T-helper 1 cell treated with Interleukin-12 subunit alpha and Interleukin-12 subunit beta and Interleukin-4 antibody, amounts not matched to agents 30 μg/mL and 1 μg/mL, for 36 hours (primary cell): ENCODE measurements at regions not wholly inside any gene's neighbourhood (a gene's known extent, or its start where the extent isn't known, plus 50 kb on each side); places are given as distances from the start of the nearest gene placed in this dataset.

ENCODE experiments used
- H3K27ac Mint-ChIP-seq: one replicate; pipeline ENCODE4 v1.8.0; 2021; ENCODE audit warnings: mild to moderate bottlenecking, mixed read lengths
- H3K27me3 Mint-ChIP-seq: one replicate; pipeline ENCODE4 v1.8.0; 2021; ENCODE audit warnings: low read depth, mixed read lengths
- H3K36me3 Mint-ChIP-seq: one replicate; pipeline ENCODE4 v1.8.0; 2021; ENCODE audit warnings: low read depth, mixed read lengths
- H3K4me1 Mint-ChIP-seq: one replicate; pipeline ENCODE4 v1.8.0; 2021; ENCODE audit warnings: low read depth, mixed read lengths
- H3K4me3 Mint-ChIP-seq: one replicate; pipeline ENCODE4 v1.8.0; 2021; ENCODE audit warnings: mild to moderate bottlenecking, moderate library complexity, mixed read lengths
- H3K9me3 Mint-ChIP-seq: one replicate; pipeline ENCODE4 v1.8.0; 2021; ENCODE audit warnings: mixed read lengths

DNA sequence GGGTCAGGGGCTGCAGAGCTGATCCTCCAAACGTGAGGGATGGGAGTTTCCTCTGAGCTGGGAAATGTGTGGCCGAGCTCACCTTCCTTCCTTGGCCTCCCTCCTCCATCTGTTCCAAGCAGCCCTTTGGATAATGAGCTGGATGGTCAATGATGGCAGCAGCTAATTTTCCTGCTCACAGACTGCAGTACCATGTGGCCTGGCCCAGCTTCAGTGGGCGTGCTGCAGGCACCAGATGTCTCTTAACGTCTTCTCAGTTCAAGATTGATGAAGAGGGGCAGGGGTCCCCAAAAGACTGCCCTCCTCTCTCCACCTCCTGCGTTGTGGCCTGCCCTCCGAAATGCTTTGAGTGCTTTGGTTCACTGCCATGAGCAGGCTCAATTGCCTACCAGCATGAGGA is 86.0 kb downstream of the UBIAD1 start:
- Mint-ChIP-seq H3K36me3 (no peaks in the 10 kb centered on the region), H3K9me3 (no peaks in the 10 kb centered on the region), H3K27me3 (peaks cover 4% of the 10 kb centered on the region), H3K27ac (no peak overlapping the region), H3K4me1 (no peaks in the 10 kb centered on the region), H3K4me3 (no peak overlapping the region)

DNA sequence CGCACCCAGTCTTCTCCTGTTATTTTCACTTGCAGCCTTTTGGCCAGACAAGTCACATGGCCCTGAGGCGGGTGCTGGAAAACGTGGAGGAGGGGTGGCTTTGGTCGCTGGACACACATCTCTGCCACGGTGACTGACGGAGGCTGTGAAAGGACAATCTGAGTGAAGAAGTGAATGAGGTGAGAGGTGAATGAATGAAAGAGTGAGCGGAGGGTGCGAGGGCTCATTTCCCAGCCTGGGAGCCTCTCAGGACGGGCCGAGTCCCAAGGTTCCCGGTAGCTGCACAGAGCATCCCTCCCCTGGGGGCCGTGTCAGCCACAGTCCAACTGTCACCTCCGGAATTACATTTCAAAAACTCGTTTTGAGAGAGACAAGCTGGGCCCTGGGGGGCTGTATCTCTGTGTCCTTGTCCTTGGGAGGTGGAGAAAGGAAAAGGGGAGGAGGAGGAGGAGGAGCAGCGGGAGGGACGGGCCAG is 89.6 kb downstream of the UBIAD1 start:
- no peaks in the 10 kb centered on the region for H3K36me3 Mint-ChIP-seq
- H3K4me3 Mint-ChIP-seq = no peak overlapping the region
- no peaks in the 10 kb centered on the region for H3K27me3 Mint-ChIP-seq
- no peak overlapping the region for H3K27ac Mint-ChIP-seq
- no peaks in the 10 kb centered on the region for H3K9me3 Mint-ChIP-seq
- no peaks in the 10 kb centered on the region for H3K4me1 Mint-ChIP-seq

DNA sequence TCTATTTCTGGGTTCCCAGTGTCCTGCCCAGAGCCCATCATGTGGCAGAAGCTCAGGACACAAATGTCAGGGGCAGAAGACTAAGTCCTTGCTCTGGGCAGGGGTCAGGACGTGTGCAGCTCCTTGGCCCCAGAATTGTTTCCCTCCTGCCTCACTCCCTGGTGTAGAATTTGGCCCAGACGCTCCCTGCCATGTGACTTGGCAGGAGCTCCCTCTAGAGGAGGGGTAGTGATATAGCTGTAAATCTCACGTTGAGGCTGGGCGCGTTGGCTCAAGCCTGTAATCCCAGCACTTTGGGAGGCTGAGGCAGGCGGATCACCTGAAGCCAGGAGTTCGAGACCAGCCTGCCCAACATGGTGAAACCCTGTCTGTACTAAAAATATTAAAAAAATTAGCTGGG is 91.2 kb downstream of the UBIAD1 start:
- H3K36me3 Mint-ChIP-seq = no peaks in the 10 kb centered on the region
- H3K27ac Mint-ChIP-seq = no peak overlapping the region
- H3K27me3 Mint-ChIP-seq = no peaks in the 10 kb centered on the region
- no peaks in the 10 kb centered on the region for H3K9me3 Mint-ChIP-seq
- H3K4me3 Mint-ChIP-seq = no peak overlapping the region
- H3K4me1 Mint-ChIP-seq = no peaks in the 10 kb centered on the region

DNA sequence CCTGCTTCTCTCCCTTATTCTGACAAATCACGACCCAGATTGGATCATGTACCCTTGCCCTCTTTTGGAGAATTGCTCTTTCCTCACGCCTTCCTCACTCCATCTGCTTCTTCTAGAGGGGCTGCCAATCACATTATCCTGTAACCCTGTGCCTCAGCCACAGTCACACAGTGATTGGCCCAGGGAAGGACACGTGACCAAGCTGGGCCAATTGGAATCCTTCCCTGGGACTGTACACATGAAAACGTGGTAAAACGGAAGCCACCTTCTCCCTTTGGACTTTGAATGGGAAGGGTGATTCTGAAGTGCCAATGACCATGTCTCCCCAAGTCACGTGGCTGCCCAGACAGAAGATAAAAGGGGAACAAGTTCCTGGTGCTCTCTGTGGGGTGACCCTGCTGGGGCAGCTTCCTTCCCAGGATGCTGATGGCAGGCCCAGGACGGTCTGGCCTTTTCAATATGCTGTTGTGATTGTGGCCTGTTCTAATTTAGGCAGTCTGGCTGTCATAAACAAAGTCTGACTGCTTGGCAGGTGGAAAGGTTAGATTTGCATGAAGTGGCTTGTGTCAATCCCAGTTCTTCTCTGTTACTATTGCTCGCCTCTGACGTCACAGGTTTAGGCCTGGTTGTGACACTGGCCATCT is 92.9 kb downstream of the UBIAD1 start:
- H3K9me3 Mint-ChIP-seq = no peaks in the 10 kb centered on the region
- H3K27me3 Mint-ChIP-seq = peaks cover 3% of the 10 kb centered on the region
- no peak overlapping the region for H3K27ac Mint-ChIP-seq
- H3K36me3 Mint-ChIP-seq = no peaks in the 10 kb centered on the region
- no peaks in the 10 kb centered on the region for H3K4me1 Mint-ChIP-seq
- no peak overlapping the region for H3K4me3 Mint-ChIP-seq

DNA sequence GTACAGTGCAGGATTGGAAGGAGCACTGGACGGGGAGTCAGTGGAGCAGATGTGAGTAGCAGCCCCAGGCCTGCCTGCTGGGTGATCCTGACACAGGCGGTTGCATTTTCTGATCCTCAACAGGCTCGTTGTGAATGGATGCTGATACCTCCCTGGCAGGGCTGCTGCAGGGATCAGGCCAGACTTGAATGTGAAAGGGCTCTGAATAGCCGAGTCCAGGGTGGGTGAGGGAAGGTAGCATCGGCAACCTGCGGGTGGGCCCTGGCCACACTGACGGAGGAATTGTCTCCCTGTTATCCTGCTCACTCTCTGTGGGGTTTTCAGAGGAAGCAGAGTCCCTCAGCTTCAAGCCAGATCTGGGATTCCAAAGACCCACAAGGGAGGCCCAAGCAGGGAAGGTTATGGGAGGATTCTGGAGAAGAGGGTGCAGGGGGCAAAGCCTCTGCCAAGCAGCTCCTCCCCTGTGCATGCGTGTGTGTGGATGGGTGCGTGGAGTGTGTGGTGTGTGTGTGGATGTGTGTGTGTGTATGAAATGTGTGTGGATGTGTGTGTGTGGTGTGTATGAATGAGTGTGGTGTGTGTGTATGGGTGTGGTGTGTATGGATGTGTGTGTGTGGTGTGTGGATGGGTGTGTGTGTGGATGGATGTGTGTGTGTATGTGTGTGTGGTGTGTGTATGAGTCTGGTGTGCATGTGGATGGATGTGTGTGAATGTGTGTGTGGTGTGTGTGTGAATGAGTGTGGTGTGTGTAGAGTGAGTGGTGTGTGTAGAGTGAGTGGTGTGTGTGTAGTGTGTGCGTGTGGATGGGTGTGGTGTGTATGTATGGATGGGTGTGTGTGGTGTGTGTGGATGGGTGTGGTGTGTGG is 100.3 kb downstream of the UBIAD1 start:
- Mint-ChIP-seq H3K27ac (no peak overlapping the region), H3K4me3 (no peak overlapping the region), H3K27me3 (peaks cover 3% of the 10 kb centered on the region), H3K4me1 (peaks cover 8% of the 10 kb centered on the region), H3K9me3 (peaks cover 6% of the 10 kb centered on the region), H3K36me3 (no peaks in the 10 kb centered on the region)

DNA sequence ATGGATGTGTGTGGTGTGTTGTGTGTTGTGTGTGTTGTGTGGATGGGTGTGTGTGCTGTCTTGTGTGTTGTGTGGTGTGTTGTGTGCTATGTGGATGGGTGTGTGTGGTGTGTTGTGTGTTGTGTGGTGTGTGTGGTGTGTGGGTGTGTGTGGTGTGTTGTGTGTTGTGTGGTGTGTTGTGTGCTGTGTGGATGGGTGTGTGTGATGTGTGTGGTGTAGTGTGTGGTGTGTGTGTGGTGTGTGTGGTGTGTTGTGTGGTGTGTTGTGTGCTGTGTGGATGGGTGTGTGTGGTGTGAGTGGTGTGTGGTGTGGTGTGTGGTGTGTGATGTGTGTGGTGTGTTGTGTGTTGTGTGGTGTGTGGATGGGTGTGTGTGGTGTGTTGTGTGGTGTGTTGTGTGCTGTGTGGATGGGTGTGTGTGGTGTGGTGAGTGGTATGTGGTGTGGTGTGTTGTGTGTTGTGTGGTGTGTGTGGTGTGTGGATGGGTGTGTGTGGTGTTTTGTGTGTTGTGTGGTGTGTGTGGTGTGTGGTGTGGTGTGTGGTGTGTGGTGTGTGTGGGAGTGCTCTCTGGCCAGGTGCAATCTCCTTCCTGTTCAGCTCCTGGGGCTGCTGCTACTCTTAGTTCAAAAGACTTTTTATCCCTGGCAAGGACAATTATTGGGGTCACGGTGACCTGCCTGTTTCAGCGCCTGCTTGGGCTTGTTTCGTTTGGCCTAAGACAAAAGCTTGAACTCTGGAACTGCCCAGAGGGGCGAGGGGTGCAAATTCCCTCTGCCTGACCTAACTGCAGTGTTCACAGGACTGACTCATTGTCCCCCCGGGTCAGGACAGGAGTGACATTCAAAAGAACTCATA is 101.1 kb downstream of the UBIAD1 start:
- Mint-ChIP-seq H3K9me3 (peaks cover 6% of the 10 kb centered on the region), H3K36me3 (no peaks in the 10 kb centered on the region), H3K27me3 (peaks cover 4% of the 10 kb centered on the region), H3K27ac (peak overlapping the region; percentile 17), H3K4me3 (no peak overlapping the region), H3K4me1 (peaks cover 8% of the 10 kb centered on the region)

DNA sequence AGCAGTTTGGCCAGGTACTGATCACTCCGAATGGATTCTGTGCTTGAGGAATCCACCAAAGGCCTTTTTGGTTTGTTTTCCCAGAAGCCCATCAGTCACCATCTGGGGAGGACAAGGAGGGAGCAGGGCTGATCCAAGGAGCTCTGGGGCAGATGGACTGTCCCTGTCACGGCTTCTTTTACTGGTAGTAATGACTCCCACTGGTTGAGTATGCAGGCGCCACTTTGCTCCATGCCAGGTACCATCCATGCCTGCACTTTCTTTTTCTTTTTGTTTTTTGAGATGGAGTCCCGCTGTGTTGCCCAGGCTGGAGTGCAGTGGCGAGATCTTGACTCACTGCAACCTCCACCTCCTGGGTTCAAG is 101.7 kb downstream of the UBIAD1 start:
- no peaks in the 10 kb centered on the region for H3K36me3 Mint-ChIP-seq
- H3K4me1 Mint-ChIP-seq = peaks cover 8% of the 10 kb centered on the region
- peaks cover 6% of the 10 kb centered on the region for H3K27me3 Mint-ChIP-seq
- peak overlapping the region; percentile 17 for H3K27ac Mint-ChIP-seq
- peaks cover 6% of the 10 kb centered on the region for H3K9me3 Mint-ChIP-seq
- H3K4me3 Mint-ChIP-seq = no peak overlapping the region

DNA sequence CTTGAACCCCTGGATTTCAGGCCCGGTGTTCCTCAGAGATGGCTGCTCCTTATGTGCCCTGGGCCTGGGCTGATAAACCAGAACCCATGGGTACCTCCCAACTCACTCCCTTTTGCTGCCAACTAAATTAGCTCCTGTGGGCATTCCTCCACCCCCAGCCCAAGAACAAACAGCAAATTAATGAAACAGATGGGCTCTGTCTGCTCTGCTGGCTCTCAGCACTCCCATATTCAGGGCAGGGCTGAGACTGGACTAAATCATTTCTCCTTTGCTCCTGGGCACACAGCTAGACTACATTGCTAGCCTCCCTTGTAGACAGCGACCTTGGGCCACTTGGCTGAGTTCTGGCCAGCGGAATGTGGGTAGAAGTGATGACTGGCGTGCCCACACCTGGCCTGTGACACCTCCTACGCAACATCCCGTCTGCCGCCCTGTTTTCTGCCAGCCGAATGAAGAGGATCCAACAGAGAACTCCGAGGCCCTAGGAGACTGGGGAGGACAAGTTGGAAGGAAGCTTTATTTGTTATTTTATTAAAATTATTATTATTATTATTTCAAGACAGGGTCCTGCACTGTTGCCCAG is 101.9 kb upstream of the DISP3 start:
- peaks cover 6% of the 10 kb centered on the region for H3K9me3 Mint-ChIP-seq
- peaks cover 7% of the 10 kb centered on the region for H3K27me3 Mint-ChIP-seq
- peaks cover 8% of the 10 kb centered on the region for H3K4me1 Mint-ChIP-seq
- H3K4me3 Mint-ChIP-seq = no peak overlapping the region
- no peak overlapping the region for H3K27ac Mint-ChIP-seq
- peaks cover 1% of the 10 kb centered on the region for H3K36me3 Mint-ChIP-seq

DNA sequence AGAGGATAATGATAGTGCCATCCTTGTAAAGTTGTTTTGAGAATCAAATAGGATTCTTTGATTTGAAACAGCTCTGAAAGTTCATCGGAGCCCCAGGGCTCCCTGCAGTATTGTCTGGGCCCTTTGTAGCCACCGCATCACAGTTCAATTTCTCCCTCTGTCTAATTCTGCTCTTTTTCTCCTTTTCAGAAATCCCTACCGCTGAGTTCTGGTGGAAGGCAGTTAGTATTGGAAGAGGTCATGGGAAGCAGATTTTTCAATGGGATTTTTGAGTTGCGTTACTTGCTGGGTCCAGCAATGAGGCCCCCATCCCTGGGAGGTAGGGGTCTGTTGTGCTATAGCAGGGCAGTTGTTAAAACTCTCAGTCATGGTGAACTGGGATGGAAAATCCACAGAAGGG is 101.0 kb upstream of the DISP3 start:
- H3K27me3 Mint-ChIP-seq = peaks cover 8% of the 10 kb centered on the region
- H3K27ac Mint-ChIP-seq = no peak overlapping the region
- H3K36me3 Mint-ChIP-seq = peaks cover 2% of the 10 kb centered on the region
- H3K9me3 Mint-ChIP-seq = peaks cover 6% of the 10 kb centered on the region
- H3K4me3 Mint-ChIP-seq = no peak overlapping the region
- H3K4me1 Mint-ChIP-seq = peaks cover 8% of the 10 kb centered on the region

DNA sequence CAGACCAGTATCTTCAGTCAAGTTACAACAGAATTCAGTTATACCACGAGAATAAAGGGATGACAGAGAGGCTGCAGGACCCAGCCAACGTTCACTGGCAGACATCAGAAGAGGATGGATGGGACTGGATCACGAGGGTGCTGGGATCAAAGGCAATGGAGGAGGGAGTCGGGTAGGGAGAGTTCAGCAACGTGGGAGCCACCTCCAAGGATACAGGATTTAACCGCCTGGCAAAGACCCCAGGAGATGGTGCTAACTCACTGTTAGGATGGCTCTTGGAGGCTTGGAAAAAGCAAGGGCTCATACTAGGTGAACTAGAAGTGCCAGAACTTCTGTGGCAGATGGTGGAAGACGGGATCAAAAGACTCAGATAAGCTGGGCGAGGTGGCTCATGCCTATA is 99.1 kb upstream of the DISP3 start:
- no peak overlapping the region for H3K4me3 Mint-ChIP-seq
- H3K9me3 Mint-ChIP-seq = no peaks in the 10 kb centered on the region
- H3K27me3 Mint-ChIP-seq = peaks cover 14% of the 10 kb centered on the region
- H3K27ac Mint-ChIP-seq = no peak overlapping the region
- H3K4me1 Mint-ChIP-seq = peaks cover 14% of the 10 kb centered on the region
- H3K36me3 Mint-ChIP-seq = peaks cover 2% of the 10 kb centered on the region

DNA sequence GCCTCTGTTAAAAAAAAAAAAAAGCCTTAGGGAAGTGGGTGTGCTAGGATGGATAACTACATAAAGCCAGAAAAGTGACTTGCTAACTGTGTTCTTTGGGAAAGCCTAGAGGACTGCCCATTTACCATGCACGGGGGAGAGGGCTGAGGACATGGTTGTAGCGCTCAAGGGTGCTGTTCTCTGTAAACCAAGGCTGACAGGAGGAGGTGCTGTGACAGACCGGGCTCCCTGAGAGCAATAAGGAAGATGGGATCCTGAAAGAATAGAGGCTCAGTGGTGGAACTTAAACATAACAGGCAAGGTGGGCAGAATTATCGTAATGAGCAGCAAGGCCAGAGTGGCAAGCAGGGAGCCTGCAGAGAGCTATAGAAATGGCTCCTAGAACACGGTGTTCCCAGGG is 98.5 kb upstream of the DISP3 start:
- no peaks in the 10 kb centered on the region for H3K9me3 Mint-ChIP-seq
- no peak overlapping the region for H3K27ac Mint-ChIP-seq
- peaks cover 2% of the 10 kb centered on the region for H3K36me3 Mint-ChIP-seq
- H3K4me1 Mint-ChIP-seq = peaks cover 14% of the 10 kb centered on the region
- H3K4me3 Mint-ChIP-seq = no peak overlapping the region
- peaks cover 14% of the 10 kb centered on the region for H3K27me3 Mint-ChIP-seq

DNA sequence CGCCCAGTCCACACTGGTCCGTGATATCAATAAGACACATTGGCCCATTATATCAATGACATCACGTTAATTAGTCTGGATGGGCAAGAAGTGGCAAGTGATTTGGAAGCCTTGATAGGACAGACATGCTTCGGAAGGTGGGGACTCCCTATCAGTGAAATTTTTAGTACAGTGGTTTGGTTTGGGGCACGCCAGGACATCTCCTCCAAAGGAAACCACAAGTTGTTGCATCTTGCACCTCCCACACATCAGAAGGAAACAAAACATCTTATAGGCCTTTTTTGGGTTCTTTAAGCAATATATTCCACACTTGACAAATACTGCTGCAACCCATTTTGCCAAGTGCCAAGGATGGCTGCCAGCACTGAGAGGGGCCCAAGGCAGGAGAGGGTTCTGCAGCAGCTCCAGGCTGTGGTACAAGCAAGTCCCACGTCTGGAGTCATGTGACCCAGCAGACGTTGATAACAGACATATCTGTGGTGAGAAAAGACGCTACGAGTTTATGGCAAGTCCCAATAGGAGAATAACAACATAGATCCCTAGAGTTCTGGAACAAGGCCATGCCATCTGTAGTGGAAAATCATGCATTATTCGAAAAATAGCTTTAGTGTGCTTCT is 95.3 kb upstream of the DISP3 start:
- no peak overlapping the region for H3K27ac Mint-ChIP-seq
- H3K4me3 Mint-ChIP-seq = peak overlapping the region; percentile 9
- no peaks in the 10 kb centered on the region for H3K9me3 Mint-ChIP-seq
- H3K36me3 Mint-ChIP-seq = peaks cover 2% of the 10 kb centered on the region
- H3K4me1 Mint-ChIP-seq = peaks cover 14% of the 10 kb centered on the region
- H3K27me3 Mint-ChIP-seq = peaks cover 31% of the 10 kb centered on the region

DNA sequence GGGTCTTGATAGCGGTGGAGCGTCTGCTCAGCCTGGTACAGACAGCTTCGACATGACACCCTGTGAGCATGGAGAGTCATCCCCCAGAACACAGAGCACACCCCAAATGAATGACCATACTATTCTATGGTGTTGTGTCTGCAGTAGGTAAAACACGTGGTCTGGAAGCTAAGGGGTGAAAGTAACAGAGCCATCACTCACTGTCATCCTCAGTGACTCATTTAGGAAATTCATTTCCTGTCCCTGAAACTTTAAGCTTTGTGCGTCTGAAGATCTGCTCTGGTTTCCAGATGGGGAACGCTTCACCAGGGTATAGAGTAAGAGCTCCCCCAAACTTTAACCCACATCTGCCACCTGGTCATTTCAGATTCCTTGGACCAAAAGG is 94.8 kb upstream of the DISP3 start:
- H3K27me3 Mint-ChIP-seq = peaks cover 29% of the 10 kb centered on the region
- no peak overlapping the region for H3K27ac Mint-ChIP-seq
- H3K4me1 Mint-ChIP-seq = peaks cover 14% of the 10 kb centered on the region
- H3K9me3 Mint-ChIP-seq = no peaks in the 10 kb centered on the region
- no peak overlapping the region for H3K4me3 Mint-ChIP-seq
- H3K36me3 Mint-ChIP-seq = peaks cover 2% of the 10 kb centered on the region

DNA sequence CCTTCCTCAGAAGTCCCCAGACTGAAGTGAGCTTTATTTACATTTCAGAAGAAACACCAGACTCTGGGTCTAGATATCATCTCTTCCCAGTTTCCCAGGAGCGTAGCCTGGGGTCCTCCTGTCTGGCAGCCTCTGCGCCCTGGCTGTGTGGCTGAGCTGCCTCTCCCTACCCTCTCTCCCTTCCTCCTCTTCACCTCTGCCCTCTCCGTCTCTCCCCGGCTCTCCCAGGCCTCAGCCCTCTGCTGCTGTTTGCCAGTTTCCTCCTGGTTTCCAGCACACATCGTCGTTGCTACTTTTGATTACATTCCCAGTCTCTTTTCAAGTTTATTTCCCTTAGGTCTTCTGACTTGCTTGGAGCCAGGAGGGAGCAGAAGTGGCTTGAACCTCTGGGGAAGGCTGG is 91.1 kb upstream of the DISP3 start:
- Mint-ChIP-seq H3K4me3 (no peak overlapping the region), H3K27me3 (peaks cover 31% of the 10 kb centered on the region), H3K4me1 (peaks cover 14% of the 10 kb centered on the region), H3K27ac (no peak overlapping the region), H3K9me3 (no peaks in the 10 kb centered on the region), H3K36me3 (no peaks in the 10 kb centered on the region)
